22Rv1 (cell line): ENCODE measurements at regions not wholly inside any gene's neighbourhood (a gene's known extent, or its start where the extent isn't known, plus 50 kb on each side); places are given as distances from the start of the nearest gene placed in this dataset.

Experiments used
- ZFX ChIP-seq: fragments of 450-650 bp; IDR thresholded peaks from 2 replicates; pipeline ENCODE4 v1.6.1; 2017; ENCODE audit warnings: antibody characterized with exemption, borderline replicate concordance
- TF ChIP-seq, protein P1 (sequence below): fragments of 450-650 bp; IDR thresholded peaks from 2 replicates; pipeline ENCODE4 v1.5.1; 2017; ENCODE audit warnings: mild to moderate bottlenecking

DNA sequence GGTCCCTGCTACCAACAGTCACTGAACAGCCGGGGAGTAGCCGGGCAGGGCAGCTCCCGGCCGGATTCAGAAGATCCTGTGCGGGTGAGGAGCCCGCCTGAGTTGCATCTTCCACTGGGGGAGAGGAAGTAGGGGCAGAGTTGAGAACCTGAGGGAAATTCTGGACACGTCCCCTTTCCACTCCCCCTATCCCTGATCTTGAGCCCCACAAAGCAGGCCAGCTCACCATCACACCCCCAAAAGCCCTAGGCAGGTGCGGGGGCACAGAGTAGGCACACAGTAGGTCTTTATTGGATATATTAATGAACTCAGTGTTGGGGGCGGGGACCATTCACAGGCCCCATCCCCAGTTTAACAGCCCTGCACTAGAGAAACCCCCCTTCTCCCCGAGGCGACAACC lies 81.9 kb upstream of the UXS1 start:
- TF ChIP-seq, protein P1, sequence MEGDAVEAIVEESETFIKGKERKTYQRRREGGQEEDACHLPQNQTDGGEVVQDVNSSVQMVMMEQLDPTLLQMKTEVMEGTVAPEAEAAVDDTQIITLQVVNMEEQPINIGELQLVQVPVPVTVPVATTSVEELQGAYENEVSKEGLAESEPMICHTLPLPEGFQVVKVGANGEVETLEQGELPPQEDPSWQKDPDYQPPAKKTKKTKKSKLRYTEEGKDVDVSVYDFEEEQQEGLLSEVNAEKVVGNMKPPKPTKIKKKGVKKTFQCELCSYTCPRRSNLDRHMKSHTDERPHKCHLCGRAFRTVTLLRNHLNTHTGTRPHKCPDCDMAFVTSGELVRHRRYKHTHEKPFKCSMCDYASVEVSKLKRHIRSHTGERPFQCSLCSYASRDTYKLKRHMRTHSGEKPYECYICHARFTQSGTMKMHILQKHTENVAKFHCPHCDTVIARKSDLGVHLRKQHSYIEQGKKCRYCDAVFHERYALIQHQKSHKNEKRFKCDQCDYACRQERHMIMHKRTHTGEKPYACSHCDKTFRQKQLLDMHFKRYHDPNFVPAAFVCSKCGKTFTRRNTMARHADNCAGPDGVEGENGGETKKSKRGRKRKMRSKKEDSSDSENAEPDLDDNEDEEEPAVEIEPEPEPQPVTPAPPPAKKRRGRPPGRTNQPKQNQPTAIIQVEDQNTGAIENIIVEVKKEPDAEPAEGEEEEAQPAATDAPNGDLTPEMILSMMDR = no peak
- TF ChIP-seq ZFX = no peak
